ENCODE measurements at regions not wholly inside any gene's neighbourhood (a gene's known extent, or its start where the extent isn't known, plus 50 kb on each side); places are given as distances from the start of the nearest gene placed in this dataset.

- TF ChIP-seq CTCF (IDR thresholded peaks at IDR 0.05) (no peak), POLR2A (IDR thresholded peaks at IDR 0.05) (no peak)
These were observed 206.6 kb upstream of the NREP start for GRCh38 chr5:111963555-111963954.
